Panc1 (cell line): ENCODE measurements at regions not wholly inside any gene's neighbourhood (a gene's known extent, or its start where the extent isn't known, plus 50 kb on each side); places are given as distances from the start of the nearest gene placed in this dataset.

ENCODE experiments used
- ATAC-seq: fragments of 200-7000 bp; cut with Tn5 transposase; 2 replicates; pipeline ENCODE4 v1.9.1; 2020; ENCODE audit warnings: mild to moderate bottlenecking, moderate library complexity
- BruUV-seq: library from RNA; stranded (reverse); fragments of 400-500 nt; replicated peaks from 2 replicates; lab custom pipeline; 2021; lab: Mats Ljungman, UMichigan
- CTCF ChIA-PET: fragments of 300-600 bp; sonication (Branson Sonifier 250); formaldehyde crosslinking; loops from one replicate; lab custom pipeline; 2022; ENCODE audit warnings: antibody characterized with exemption; lab: Charles Lee
- POLR2A ChIA-PET: fragments of 300-600 bp; sonication (Branson Sonifier 250); formaldehyde crosslinking; loops from one replicate; lab custom pipeline; 2022; ENCODE audit warnings: antibody characterized with exemption; lab: Charles Lee
- DNase-seq: peaks from one replicate; pipeline ENCODE4 v3.0.0-alpha.2; 2010; ENCODE audit warnings: low read depth, low spot score
- H3K27ac ChIP-seq: 2 replicates; pipeline ENCODE4 v1.5.1; 2011; ENCODE audit warnings: mild to moderate bottlenecking, low read length, inconsistent platforms
- H3K27me3 ChIP-seq: fragments of 200-500 bp; sonication (Bioruptor generic); 2 replicates; pipeline ENCODE4 v1.6.0; 2014; ENCODE audit warnings: low read length, inconsistent platforms; ENCODE audit not compliant: control insufficient read depth, insufficient read depth
- H3K36me3 ChIP-seq: fragments of 200-500 bp; sonication (Bioruptor generic); 2 replicates; pipeline ENCODE4 v1.5.1; 2014; ENCODE audit warnings: inconsistent platforms, mild to moderate bottlenecking, low read length, moderate library complexity; ENCODE audit not compliant: control insufficient read depth, insufficient read depth
- H3K4me1 ChIP-seq: 2 replicates; pipeline ENCODE4 v1.5.1; 2011; ENCODE audit warnings: inconsistent platforms, mild to moderate bottlenecking, low read length, moderate library complexity; ENCODE audit not compliant: control insufficient read depth, insufficient read depth
- H3K4me3 ChIP-seq, 2 experiments: 2 replicates each; pipeline ENCODE4 v1.5.1; 2011 to 2012; ENCODE audit warnings: low read depth in 2 of 2, low read length in 2 of 2, mild to moderate bottlenecking in 2 of 2, inconsistent platforms in 1 of 2, moderate library complexity in 1 of 2
- H3K9me3 ChIP-seq: fragments of 200-500 bp; sonication (Bioruptor generic); 2 replicates; pipeline ENCODE4 v1.5.1; 2014; ENCODE audit warnings: low read depth, mild to moderate bottlenecking, inconsistent platforms, low read length, moderate library complexity; ENCODE audit not compliant: control insufficient read depth, insufficient read depth
- POLR2AphosphoS5 ChIP-seq: IDR thresholded peaks from 2 replicates; pipeline ENCODE4 v1.6.1; 2012; ENCODE audit warnings: mild to moderate bottlenecking, low read depth, low read length, moderate library complexity
- SIN3A ChIP-seq: IDR thresholded peaks from 2 replicates; pipeline ENCODE4 v1.6.1; 2012; ENCODE audit warnings: low read depth, mild to moderate bottlenecking, low read length, moderate library complexity, borderline replicate concordance; ENCODE audit not compliant: insufficient read depth
- TCF7L2 ChIP-seq: IDR thresholded peaks from 2 replicates; pipeline ENCODE4 v1.6.1; 2011; ENCODE audit warnings: mild to moderate bottlenecking, low read depth, low read length, inconsistent platforms
- in situ Hi-C: cut with HindIII; loops from 2 replicates; pipeline ENCODE4 v1.10.0; 2016; ENCODE audit warnings: low sequenced_read_pairs, low pct_unique_long_range_greater_than_20kb
- intact Hi-C: fragments of 100-400 bp; cut with micrococcal nuclease; formaldehyde crosslinking; loops from one replicate; pipeline ENCODE4 v1.10.0; 2022; ENCODE audit not compliant: unreplicated experiment
- TF ChIP-seq, protein P1 (sequence below): fragments of 450-650 bp; IDR thresholded peaks from 2 replicates; pipeline ENCODE4 v1.5.1; 2017; ENCODE audit warnings: mild to moderate bottlenecking
- TF ChIP-seq, protein P2 (sequence below), 2 experiments: IDR thresholded peaks; 2 replicates each; pipeline ENCODE4 v1.6.1; 2011 to 2012; ENCODE audit warnings: low read depth in 2 of 2, control low read depth in 1 of 2, low read length in 1 of 2, mild to moderate bottlenecking in 1 of 2, moderate library complexity in 1 of 2; ENCODE audit not compliant: insufficient read depth in 1 of 2

DNA sequence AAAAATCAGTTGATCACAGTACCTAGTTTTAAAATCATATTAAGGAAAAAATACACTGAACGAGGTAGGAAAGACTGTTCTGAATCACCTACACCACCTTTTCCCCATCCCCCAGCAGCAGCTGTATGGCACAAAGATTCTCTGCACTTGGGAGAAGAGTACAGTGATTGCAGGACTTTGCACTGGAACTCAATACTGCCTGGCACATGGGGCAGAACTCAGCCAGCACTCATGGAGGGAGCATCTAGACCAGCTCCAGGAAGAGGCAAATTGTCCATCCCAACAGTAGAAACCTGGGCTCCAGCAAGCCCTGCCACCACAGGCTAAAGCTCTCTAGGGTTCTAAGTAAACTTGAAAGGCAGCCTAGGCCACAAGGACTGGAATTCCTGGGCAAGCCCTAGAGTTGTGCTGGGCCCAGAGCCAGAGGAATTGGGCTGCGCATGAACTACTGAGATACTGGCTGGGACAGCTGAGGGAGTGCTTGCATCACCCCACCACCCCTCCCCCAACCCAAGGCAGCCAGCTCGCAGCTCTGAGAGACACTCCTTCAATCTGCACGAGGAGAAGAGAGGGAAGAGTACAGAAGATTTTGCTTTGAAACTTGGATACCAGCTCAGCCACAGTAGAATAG, 654.4 kb upstream of the CDH6 start:
- ChIA-PET CTCF (no interaction called here), POLR2A (no interaction called here)
- Histone ChIP-seq H3K27ac (no peak overlapping the region), H3K36me3 (no peaks in the 10 kb centered on the region), H3K9me3 (peaks cover 4% of the 10 kb centered on the region; the same call in 1 of the 2 replicates), H3K4me3 (no peak overlapping the region), H3K27me3 (no peaks in the 10 kb centered on the region), H3K4me1 (no peaks in the 10 kb centered on the region)
- DNase-seq = no peak
- TF ChIP-seq, protein P1, sequence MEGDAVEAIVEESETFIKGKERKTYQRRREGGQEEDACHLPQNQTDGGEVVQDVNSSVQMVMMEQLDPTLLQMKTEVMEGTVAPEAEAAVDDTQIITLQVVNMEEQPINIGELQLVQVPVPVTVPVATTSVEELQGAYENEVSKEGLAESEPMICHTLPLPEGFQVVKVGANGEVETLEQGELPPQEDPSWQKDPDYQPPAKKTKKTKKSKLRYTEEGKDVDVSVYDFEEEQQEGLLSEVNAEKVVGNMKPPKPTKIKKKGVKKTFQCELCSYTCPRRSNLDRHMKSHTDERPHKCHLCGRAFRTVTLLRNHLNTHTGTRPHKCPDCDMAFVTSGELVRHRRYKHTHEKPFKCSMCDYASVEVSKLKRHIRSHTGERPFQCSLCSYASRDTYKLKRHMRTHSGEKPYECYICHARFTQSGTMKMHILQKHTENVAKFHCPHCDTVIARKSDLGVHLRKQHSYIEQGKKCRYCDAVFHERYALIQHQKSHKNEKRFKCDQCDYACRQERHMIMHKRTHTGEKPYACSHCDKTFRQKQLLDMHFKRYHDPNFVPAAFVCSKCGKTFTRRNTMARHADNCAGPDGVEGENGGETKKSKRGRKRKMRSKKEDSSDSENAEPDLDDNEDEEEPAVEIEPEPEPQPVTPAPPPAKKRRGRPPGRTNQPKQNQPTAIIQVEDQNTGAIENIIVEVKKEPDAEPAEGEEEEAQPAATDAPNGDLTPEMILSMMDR = no peak
- TF ChIP-seq SIN3A (no peak), TCF7L2 (no peak), POLR2AphosphoS5 (no peak)
- TF ChIP-seq, protein P2, sequence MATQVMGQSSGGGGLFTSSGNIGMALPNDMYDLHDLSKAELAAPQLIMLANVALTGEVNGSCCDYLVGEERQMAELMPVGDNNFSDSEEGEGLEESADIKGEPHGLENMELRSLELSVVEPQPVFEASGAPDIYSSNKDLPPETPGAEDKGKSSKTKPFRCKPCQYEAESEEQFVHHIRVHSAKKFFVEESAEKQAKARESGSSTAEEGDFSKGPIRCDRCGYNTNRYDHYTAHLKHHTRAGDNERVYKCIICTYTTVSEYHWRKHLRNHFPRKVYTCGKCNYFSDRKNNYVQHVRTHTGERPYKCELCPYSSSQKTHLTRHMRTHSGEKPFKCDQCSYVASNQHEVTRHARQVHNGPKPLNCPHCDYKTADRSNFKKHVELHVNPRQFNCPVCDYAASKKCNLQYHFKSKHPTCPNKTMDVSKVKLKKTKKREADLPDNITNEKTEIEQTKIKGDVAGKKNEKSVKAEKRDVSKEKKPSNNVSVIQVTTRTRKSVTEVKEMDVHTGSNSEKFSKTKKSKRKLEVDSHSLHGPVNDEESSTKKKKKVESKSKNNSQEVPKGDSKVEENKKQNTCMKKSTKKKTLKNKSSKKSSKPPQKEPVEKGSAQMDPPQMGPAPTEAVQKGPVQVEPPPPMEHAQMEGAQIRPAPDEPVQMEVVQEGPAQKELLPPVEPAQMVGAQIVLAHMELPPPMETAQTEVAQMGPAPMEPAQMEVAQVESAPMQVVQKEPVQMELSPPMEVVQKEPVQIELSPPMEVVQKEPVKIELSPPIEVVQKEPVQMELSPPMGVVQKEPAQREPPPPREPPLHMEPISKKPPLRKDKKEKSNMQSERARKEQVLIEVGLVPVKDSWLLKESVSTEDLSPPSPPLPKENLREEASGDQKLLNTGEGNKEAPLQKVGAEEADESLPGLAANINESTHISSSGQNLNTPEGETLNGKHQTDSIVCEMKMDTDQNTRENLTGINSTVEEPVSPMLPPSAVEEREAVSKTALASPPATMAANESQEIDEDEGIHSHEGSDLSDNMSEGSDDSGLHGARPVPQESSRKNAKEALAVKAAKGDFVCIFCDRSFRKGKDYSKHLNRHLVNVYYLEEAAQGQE (IDR thresholded peaks at IDR 0.05; ENCODE audit: insufficient read depth in 1 of 2, low read depth in 2 of 2, low read length in 1 of 2) = no peak
- no peak for ATAC-seq
- BruUV-seq = no TSS peak
- intact Hi-C loops (no loop called here), in situ Hi-C loops (no loop called here)

DNA sequence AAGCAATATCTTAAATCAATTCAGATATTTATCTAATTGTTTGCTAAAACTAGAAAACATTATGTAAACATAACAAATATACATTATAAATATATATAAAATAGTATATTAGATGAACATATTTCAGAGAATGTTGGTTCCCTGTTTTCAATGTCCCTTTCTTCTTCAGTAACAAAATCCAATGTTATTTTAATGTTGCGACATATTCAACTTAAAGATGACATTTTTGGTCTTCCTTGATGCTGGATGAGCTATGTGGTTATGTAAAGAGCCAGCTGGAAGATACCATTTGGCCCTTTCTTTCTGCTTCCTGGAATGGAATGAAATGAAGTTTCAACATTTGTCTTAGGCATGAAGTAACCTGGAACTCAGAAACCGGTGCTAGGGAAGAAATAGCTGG, 668.1 kb upstream of the CDH6 start:
- H3K9me3 ChIP-seq = no peaks in the 10 kb centered on the region
- in situ Hi-C loops = no loop called here

More for the DNA sequence above, 668.1 kb upstream of the CDH6 start:
- Histone ChIP-seq H3K4me1 (no peaks in the 10 kb centered on the region), H3K36me3 (no peaks in the 10 kb centered on the region), H3K27me3 (no peaks in the 10 kb centered on the region), H3K27ac (no peak overlapping the region), H3K4me3 (no peak overlapping the region)
- CTCF ChIA-PET = no interaction called here
- no TSS peak for BruUV-seq
- TF ChIP-seq, protein P1 = no peak
- no peak for TF ChIP-seq SIN3A
- TF ChIP-seq, protein P2 (IDR thresholded peaks at IDR 0.05; ENCODE audit: insufficient read depth in 1 of 2, low read depth in 2 of 2, low read length in 1 of 2) = no peak
- no peak for TF ChIP-seq TCF7L2
- no peak for TF ChIP-seq POLR2AphosphoS5
- ATAC-seq (no peak), DNase-seq (no peak)
- POLR2A ChIA-PET = no interaction called here
- intact Hi-C loops = no loop called here
